Osteoblast (primary cell): ENCODE measurements at regions not wholly inside any gene's neighbourhood (a gene's known extent, or its start where the extent isn't known, plus 50 kb on each side); places are given as distances from the start of the nearest gene placed in this dataset.

ENCODE experiments used
- DNase-seq: peaks from one replicate; pipeline ENCODE4 v3.0.0; 2011; ENCODE audit warnings: low spot score, mixed read lengths; ENCODE audit not compliant: insufficient read length; ENCODE audit errors: missing footprints
- H2AFZ ChIP-seq: 2 replicates; pipeline ENCODE4 v1.6.0; 2011; ENCODE audit warnings: mild to moderate bottlenecking, low read length
- H3K27ac ChIP-seq: 2 replicates; pipeline ENCODE4 v1.5.1; 2011; ENCODE audit warnings: mild to moderate bottlenecking, low read depth, low read length, moderate library complexity
- H3K27me3 ChIP-seq: 2 replicates; pipeline ENCODE4 v1.6.0; 2012; ENCODE audit warnings: mild to moderate bottlenecking, control low read depth, inconsistent platforms, low read length, moderate library complexity; ENCODE audit not compliant: insufficient read depth
- H3K36me3 ChIP-seq: 2 replicates; pipeline ENCODE4 v1.5.1; 2011; ENCODE audit warnings: mild to moderate bottlenecking, low read length, control low read depth, moderate library complexity; ENCODE audit not compliant: insufficient read depth
- H3K4me1 ChIP-seq: 2 replicates; pipeline ENCODE4 v1.5.1; 2011; ENCODE audit warnings: mild to moderate bottlenecking, low read length, control low read depth, moderate library complexity; ENCODE audit not compliant: insufficient read depth
- H3K4me2 ChIP-seq: 2 replicates; pipeline ENCODE4 v1.6.0; 2011; ENCODE audit warnings: mild to moderate bottlenecking, low read length; ENCODE audit not compliant: insufficient read depth
- H3K4me3 ChIP-seq: fragments of 200-600 bp; sonication (generic); 3 replicates; pipeline ENCODE4 v1.5.1; 2012; ENCODE audit warnings: mild to moderate bottlenecking, low read length, inconsistent platforms; ENCODE audit not compliant: insufficient read depth
- H3K79me2 ChIP-seq: 2 replicates; pipeline ENCODE4 v1.6.0; 2012; ENCODE audit warnings: mild to moderate bottlenecking, low read length, control low read depth, inconsistent platforms; ENCODE audit not compliant: insufficient read depth
- H3K9me3 ChIP-seq: 2 replicates; pipeline ENCODE4 v1.5.1; 2011; ENCODE audit warnings: low read depth, low read length, control low read depth
- H4K20me1 ChIP-seq: 2 replicates; pipeline ENCODE4 v1.6.0; 2012; ENCODE audit warnings: mild to moderate bottlenecking, low read length, control low read depth; ENCODE audit not compliant: insufficient read depth
- TF ChIP-seq, protein P1 (sequence below): IDR thresholded peaks from 2 replicates; pipeline ENCODE4 v1.5.1; 2011; ENCODE audit warnings: mild to moderate bottlenecking, low read depth, low read length, moderate library complexity; ENCODE audit errors: extremely low read depth

DNA sequence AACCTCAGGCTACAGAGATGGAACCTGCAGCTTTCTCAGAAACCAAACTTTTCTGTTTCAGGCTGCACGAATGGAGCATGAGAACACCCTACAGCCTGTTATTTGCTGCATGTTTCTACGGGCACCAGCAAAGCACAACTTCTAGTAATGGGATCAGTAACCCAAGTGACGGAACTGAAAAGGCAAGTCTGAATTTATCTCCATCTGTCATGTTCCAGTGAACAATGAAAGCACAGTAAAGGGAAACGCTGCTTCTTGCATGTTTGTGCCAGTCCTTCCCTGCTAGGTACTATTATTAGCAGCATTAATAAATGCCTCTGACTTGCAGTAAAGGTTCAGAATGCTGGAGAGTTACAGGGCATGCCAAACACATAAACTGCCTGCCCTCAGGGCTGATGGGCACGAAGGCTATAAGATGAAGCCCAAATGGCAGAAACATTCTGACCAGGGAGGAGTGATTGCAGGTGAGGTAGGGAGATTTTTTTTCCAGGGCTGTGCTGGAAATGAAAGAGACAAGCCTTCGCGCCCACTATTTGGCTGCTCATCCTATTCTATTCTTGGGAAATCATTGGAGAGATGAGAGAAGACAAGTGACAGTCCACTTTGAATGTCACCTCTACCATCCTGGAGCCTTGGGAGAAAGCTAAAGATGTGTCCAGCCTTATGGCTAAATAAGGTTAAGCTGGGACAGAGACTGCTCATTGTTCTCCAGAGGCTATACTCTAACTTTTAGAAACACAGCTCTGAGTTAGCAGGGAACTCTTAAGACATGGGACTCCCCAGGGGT is 100.4 kb upstream of the PLXNC1 start:
- H3K9me3 ChIP-seq, result no peaks in the 10 kb centered on the region
- H3K27me3 ChIP-seq, result peaks cover 3% of the 10 kb centered on the region
- H3K36me3 ChIP-seq, result no peaks in the 10 kb centered on the region
- peaks cover 4% of the 10 kb centered on the region for H3K4me1 ChIP-seq
- H3K79me2 ChIP-seq, result no peaks in the 10 kb centered on the region
- no peak for DNase-seq
- no peaks in the 10 kb centered on the region for H4K20me1 ChIP-seq
- no peak overlapping the region for H3K27ac ChIP-seq
- TF ChIP-seq, protein P1, sequence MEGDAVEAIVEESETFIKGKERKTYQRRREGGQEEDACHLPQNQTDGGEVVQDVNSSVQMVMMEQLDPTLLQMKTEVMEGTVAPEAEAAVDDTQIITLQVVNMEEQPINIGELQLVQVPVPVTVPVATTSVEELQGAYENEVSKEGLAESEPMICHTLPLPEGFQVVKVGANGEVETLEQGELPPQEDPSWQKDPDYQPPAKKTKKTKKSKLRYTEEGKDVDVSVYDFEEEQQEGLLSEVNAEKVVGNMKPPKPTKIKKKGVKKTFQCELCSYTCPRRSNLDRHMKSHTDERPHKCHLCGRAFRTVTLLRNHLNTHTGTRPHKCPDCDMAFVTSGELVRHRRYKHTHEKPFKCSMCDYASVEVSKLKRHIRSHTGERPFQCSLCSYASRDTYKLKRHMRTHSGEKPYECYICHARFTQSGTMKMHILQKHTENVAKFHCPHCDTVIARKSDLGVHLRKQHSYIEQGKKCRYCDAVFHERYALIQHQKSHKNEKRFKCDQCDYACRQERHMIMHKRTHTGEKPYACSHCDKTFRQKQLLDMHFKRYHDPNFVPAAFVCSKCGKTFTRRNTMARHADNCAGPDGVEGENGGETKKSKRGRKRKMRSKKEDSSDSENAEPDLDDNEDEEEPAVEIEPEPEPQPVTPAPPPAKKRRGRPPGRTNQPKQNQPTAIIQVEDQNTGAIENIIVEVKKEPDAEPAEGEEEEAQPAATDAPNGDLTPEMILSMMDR, result no peak
- H3K4me3 ChIP-seq, result no peak overlapping the region
- H3K4me2 ChIP-seq, result no peak overlapping the region
- H2AFZ ChIP-seq, result no peak overlapping the region

DNA sequence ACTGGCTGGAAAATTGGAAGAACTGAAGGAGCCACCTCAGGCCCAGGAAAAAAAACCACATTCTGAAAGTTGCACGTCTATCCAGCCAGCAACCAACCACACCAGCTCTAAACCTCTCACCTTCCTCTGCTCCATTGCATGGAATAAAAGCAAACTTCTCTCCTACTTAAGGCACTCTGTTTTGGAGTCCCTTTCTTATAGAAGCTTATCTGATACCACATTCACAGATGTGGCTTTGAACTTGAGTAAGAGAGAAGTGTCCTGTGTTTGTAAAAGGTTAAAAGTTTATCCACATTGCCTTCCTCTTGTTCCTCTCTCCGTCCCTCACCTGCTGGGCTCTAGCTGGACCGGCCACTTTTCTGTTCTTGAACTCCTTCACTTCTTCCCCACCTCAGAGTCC is 99.6 kb upstream of the PLXNC1 start:
- no peaks in the 10 kb centered on the region for H3K79me2 ChIP-seq
- H2AFZ ChIP-seq, result no peak overlapping the region
- no peak overlapping the region for H3K27ac ChIP-seq
- no peaks in the 10 kb centered on the region for H3K9me3 ChIP-seq
- H3K4me2 ChIP-seq, result no peak overlapping the region
- TF ChIP-seq, protein P1, result no peak
- H3K36me3 ChIP-seq, result no peaks in the 10 kb centered on the region
- no peak for DNase-seq
- H3K27me3 ChIP-seq, result peaks cover 3% of the 10 kb centered on the region
- peaks cover 9% of the 10 kb centered on the region for H3K4me1 ChIP-seq
- no peak overlapping the region for H3K4me3 ChIP-seq
- H4K20me1 ChIP-seq, result no peaks in the 10 kb centered on the region

DNA sequence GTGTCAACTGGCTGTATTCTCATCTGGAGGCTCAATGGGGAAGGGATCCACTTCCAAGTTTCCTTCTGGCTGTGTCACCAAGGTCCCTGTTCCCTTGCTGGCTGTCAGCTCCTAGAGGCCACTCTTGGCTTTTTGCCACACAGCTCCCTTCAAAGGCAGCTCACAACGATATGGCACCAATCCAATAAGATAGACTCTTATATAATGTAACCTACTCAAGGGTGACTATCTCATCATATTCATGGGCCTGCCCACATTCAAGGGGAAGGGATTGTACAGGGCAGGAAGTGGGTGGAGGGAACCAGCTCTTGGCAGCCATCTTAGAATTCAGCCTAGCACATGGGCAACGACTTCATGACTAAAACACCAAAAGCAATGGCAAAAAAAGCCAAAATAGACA is 98.7 kb upstream of the PLXNC1 start:
- H4K20me1 ChIP-seq, result no peaks in the 10 kb centered on the region
- peaks cover 9% of the 10 kb centered on the region for H3K4me1 ChIP-seq
- TF ChIP-seq, protein P1, result no peak
- H3K4me2 ChIP-seq, result no peak overlapping the region
- peaks cover 3% of the 10 kb centered on the region for H3K27me3 ChIP-seq
- H3K27ac ChIP-seq, result no peak overlapping the region
- H3K9me3 ChIP-seq, result no peaks in the 10 kb centered on the region
- no peak overlapping the region for H3K4me3 ChIP-seq
- no peaks in the 10 kb centered on the region for H3K79me2 ChIP-seq
- no peaks in the 10 kb centered on the region for H3K36me3 ChIP-seq
- no peak overlapping the region for H2AFZ ChIP-seq
- DNase-seq, result no peak

DNA sequence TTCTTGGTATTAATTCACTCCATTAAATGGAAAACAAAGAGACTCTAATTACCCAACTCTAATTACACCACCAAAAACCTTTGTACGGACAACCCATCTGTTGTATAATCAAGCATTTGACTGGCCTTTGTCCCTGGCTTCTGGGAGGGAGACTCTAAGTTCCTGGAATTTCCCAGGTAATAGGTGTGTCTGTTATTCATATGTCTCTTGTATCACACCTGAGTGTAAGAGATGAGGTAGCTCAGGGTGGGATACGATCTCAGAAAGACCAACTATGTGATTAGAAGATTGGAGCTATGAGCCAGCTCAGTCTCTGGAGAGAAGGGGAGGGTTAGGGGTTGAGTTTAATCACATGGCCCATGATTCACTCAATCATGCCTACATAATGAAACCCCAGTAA is 94.7 kb upstream of the PLXNC1 start:
- no peak for DNase-seq
- Histone ChIP-seq H3K9me3 (no peaks in the 10 kb centered on the region), H4K20me1 (no peaks in the 10 kb centered on the region), H3K4me3 (no peak overlapping the region), H3K79me2 (no peaks in the 10 kb centered on the region), H3K4me1 (peaks cover 9% of the 10 kb centered on the region), H3K4me2 (no peak overlapping the region), H3K27me3 (no peaks in the 10 kb centered on the region), H2AFZ (no peak overlapping the region), H3K36me3 (no peaks in the 10 kb centered on the region), H3K27ac (no peak overlapping the region)
- TF ChIP-seq, protein P1, result no peak
